ENCODE measurements at regions not wholly inside any gene's neighbourhood (a gene's known extent, or its start where the extent isn't known, plus 50 kb on each side); places are given as distances from the start of the nearest gene placed in this dataset.

GRCh38 chr10:59537501-59537900, 172.1 kb downstream of the SLC16A9 start:
- TF ChIP-seq CTCF (IDR thresholded peaks at IDR 0.05; ENCODE audit: low read length) (no peak), EZH2 (IDR thresholded peaks at IDR 0.05; ENCODE audit: borderline replicate concordance, low read length) (no peak)

Data from OCI-LY1 (cell line).